OCI-LY7 (cell line): ENCODE measurements at regions not wholly inside any gene's neighbourhood (a gene's known extent, or its start where the extent isn't known, plus 50 kb on each side); places are given as distances from the start of the nearest gene placed in this dataset.

Experiments
- CTCF ChIP-seq: fragments of 200-600 bp; sonication (generic); conservative IDR thresholded peaks from 2 replicates; pipeline ENCODE4 v1.5.1; 2014; ENCODE audit warnings: mild to moderate bottlenecking, antibody characterized with exemption, low read length, moderate library complexity, mixed read lengths
- EZH2phosphoT487 ChIP-seq: fragments of 200-600 bp; sonication (generic); IDR thresholded peaks from 2 replicates; pipeline ENCODE4 v1.6.1; 2018; ENCODE audit warnings: low read depth, borderline replicate concordance, mild to moderate bottlenecking, mixed run types, antibody characterized with exemption, low read length, moderate library complexity, mixed read lengths

GRCh38 chr6:2504495-2505064, 246.1 kb downstream of the MYLK4 start:
- TF ChIP-seq CTCF (no peak), EZH2phosphoT487 (no peak)
